ENCODE measurements at regions not wholly inside any gene's neighbourhood (a gene's known extent, or its start where the extent isn't known, plus 50 kb on each side); places are given as distances from the start of the nearest gene placed in this dataset.

DNA sequence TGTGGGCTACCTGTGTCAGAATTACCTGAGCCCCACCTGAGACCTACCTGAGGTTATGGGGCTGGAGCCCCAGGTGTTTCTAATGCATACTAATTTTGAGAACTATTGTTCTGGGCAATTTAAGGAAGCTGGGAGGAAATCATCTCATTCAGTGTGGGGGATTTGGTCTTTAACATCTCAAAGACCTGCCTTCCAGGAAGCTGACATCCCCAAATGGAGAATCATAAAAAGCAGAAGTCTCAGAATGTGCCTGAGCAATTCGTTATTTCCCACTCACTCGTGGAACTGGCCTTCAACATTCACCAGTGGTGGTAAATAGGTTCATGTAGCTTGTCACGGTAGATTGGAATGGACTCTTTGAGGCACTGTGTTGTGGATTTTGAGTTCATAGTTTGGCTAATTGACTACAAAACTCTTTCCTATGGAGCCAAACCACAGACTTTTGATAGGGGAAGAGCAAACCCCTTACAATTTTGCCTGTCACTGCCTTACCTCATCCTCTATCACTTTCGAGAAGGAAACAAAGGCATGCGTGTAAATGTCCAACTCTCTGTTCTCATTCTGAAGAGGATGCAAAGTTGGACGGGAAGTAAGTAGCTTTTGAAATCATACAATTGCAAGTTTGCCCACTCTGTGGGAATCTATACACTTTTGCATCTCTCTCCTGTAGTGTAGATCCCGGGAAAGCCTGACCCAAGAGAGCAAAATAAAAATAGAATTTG is 521.0 kb upstream of the MDFIC2 start:
- ChIA-PET POLR2A (interaction anchor here (0.7 to 1.0 kb wide), 3 partner anchors 12 to 45 kb away, joined by 3 to 4 read pairs (median 3); no protein-coding TSS in a partner anchor), CTCF (ENCODE audit: unreplicated experiment) (no interaction called here)
- no peaks in the 10 kb centered on the region for H4K20me1 ChIP-seq (ENCODE audit: insufficient read depth, low read length)
- no peaks in the 10 kb centered on the region for H3K9me2 ChIP-seq (ENCODE audit: insufficient read depth, low read length)
- H3K4me3 ChIP-seq (ENCODE audit: low read depth, low read length, poor library complexity, severe bottlenecking): no peak overlapping the region
- DNase-seq (ENCODE audit: low spot score): no peak
- H3K27ac ChIP-seq (ENCODE audit: low read depth, low read length, poor library complexity, severe bottlenecking): no peak overlapping the region
- H3K9me3 ChIP-seq (ENCODE audit: low read length): no peaks in the 10 kb centered on the region
- no peaks in the 10 kb centered on the region for H3K4me1 ChIP-seq (ENCODE audit: insufficient read depth, low read length, poor library complexity, severe bottlenecking)
- H2AFZ ChIP-seq (ENCODE audit: low read length): no peak overlapping the region
- H3K79me2 ChIP-seq (ENCODE audit: insufficient read depth, low read depth, low read length): no peaks in the 10 kb centered on the region
- no peak for TF ChIP-seq EZH2phosphoT487 (IDR thresholded peaks at IDR 0.05; ENCODE audit: borderline replicate concordance, low read depth, low read length)
- TF ChIP-seq, protein P1, sequence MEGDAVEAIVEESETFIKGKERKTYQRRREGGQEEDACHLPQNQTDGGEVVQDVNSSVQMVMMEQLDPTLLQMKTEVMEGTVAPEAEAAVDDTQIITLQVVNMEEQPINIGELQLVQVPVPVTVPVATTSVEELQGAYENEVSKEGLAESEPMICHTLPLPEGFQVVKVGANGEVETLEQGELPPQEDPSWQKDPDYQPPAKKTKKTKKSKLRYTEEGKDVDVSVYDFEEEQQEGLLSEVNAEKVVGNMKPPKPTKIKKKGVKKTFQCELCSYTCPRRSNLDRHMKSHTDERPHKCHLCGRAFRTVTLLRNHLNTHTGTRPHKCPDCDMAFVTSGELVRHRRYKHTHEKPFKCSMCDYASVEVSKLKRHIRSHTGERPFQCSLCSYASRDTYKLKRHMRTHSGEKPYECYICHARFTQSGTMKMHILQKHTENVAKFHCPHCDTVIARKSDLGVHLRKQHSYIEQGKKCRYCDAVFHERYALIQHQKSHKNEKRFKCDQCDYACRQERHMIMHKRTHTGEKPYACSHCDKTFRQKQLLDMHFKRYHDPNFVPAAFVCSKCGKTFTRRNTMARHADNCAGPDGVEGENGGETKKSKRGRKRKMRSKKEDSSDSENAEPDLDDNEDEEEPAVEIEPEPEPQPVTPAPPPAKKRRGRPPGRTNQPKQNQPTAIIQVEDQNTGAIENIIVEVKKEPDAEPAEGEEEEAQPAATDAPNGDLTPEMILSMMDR (conservative IDR thresholded peaks at IDR 0.05; ENCODE audit: low read length): no peak
- intact Hi-C loops (cut with micrococcal nuclease; ENCODE audit: unreplicated experiment): no loop called here
- H3K36me3 ChIP-seq (ENCODE audit: insufficient read depth, low read length): no peaks in the 10 kb centered on the region
- no TSS peak for BruUV-seq (replicated peaks)
- H3K4me2 ChIP-seq (ENCODE audit: low read length): no peak overlapping the region

DNA sequence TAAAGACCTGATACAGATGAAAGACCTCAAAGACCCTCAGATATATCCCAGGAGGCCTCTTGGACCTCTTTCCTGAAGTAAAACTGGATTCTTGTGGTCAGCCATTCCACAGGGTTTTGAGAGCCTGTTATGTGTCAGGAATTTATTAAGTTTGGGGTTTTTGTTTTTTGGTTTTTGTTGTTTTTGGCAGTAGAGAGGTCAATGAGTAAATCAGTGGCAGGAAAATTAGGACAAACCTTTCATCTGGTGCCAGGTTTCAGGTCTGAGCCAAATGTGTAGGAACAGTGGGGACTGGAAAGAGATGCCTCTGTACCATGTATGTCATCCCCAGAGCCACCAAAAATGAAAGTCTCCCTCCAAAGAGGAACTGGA is 520.4 kb upstream of the MDFIC2 start:
- ChIA-PET POLR2A (interaction anchor here (0.7 kb wide), 1 partner anchor 1636 kb away, joined by 3 read pairs; no protein-coding TSS in a partner anchor), CTCF (ENCODE audit: unreplicated experiment) (no interaction called here)
- Histone ChIP-seq H3K79me2 (ENCODE audit: insufficient read depth, low read depth, low read length) (no peaks in the 10 kb centered on the region), H3K4me1 (ENCODE audit: insufficient read depth, low read length, poor library complexity, severe bottlenecking) (no peaks in the 10 kb centered on the region), H3K27ac (ENCODE audit: low read depth, low read length, poor library complexity, severe bottlenecking) (no peak overlapping the region), H4K20me1 (ENCODE audit: insufficient read depth, low read length) (no peaks in the 10 kb centered on the region), H2AFZ (ENCODE audit: low read length) (no peak overlapping the region), H3K36me3 (ENCODE audit: insufficient read depth, low read length) (no peaks in the 10 kb centered on the region), H3K4me2 (ENCODE audit: low read length) (no peak overlapping the region), H3K9me2 (ENCODE audit: insufficient read depth, low read length) (no peaks in the 10 kb centered on the region), H3K4me3 (ENCODE audit: low read depth, low read length, poor library complexity, severe bottlenecking) (no peak overlapping the region), H3K9me3 (ENCODE audit: low read length) (no peaks in the 10 kb centered on the region)
- DNase-seq (ENCODE audit: low spot score): no peak
- TF ChIP-seq EZH2phosphoT487 (IDR thresholded peaks at IDR 0.05; ENCODE audit: borderline replicate concordance, low read depth, low read length): no peak
- TF ChIP-seq, protein P1 (conservative IDR thresholded peaks at IDR 0.05; ENCODE audit: low read length): no peak
- BruUV-seq (replicated peaks): no TSS peak
- intact Hi-C loops (cut with micrococcal nuclease; ENCODE audit: unreplicated experiment): no loop called here

DNA sequence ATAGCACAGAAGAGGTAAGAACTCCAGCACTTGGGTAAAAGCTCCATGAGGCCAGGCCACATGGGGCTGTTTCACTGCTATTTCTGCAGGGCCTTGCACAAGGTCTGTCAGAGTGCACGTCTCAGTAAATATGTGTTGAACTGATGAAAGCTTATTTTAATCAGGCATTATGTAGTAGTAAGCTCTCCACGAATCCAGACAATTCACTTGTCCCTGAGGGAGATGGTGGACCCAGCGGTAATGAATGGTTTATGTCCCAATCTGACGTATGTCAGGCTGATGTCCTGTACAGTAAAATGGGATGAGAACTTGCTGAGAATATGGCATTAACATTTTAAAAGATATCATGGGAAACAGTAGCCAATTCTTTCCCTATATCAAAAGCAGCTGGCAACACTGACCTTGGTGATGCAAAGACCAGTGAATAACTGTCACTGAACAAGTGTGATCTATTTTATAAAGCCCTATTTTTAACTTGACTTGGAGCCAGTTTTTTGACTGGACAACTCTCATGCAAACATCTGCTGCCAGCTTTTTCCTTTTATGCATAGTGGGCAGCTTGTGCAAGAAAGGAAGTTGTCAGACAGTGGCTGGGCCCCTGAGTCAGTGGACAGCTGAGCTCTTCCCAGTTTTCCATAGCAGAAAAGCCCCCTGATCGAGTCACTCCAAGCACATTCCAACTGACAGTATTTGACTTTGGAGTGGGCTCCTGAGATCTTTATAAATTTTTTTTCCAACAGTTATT is 519.8 kb upstream of the MDFIC2 start:
- no peaks in the 10 kb centered on the region for H3K9me3 ChIP-seq (ENCODE audit: low read length)
- H4K20me1 ChIP-seq (ENCODE audit: insufficient read depth, low read length): no peaks in the 10 kb centered on the region
- CTCF ChIA-PET (ENCODE audit: unreplicated experiment): no interaction called here
- no peaks in the 10 kb centered on the region for H3K79me2 ChIP-seq (ENCODE audit: insufficient read depth, low read depth, low read length)
- TF ChIP-seq EZH2phosphoT487 (IDR thresholded peaks at IDR 0.05; ENCODE audit: borderline replicate concordance, low read depth, low read length): no peak
- TF ChIP-seq, protein P1 (conservative IDR thresholded peaks at IDR 0.05; ENCODE audit: low read length): no peak
- no peak overlapping the region for H3K27ac ChIP-seq (ENCODE audit: low read depth, low read length, poor library complexity, severe bottlenecking)
- H3K9me2 ChIP-seq (ENCODE audit: insufficient read depth, low read length): no peaks in the 10 kb centered on the region
- no peak overlapping the region for H3K4me2 ChIP-seq (ENCODE audit: low read length)
- no TSS peak for BruUV-seq (replicated peaks)
- intact Hi-C loops (cut with micrococcal nuclease; ENCODE audit: unreplicated experiment): no loop called here
- H3K36me3 ChIP-seq (ENCODE audit: insufficient read depth, low read length): no peaks in the 10 kb centered on the region
- POLR2A ChIA-PET: interaction anchor here (0.7 to 1.1 kb wide), 2 partner anchors 11 to 1636 kb away, joined by 3 read pairs; no protein-coding TSS in a partner anchor
- no peak overlapping the region for H2AFZ ChIP-seq (ENCODE audit: low read length)
- no peak for DNase-seq (ENCODE audit: low spot score)
- H3K4me1 ChIP-seq (ENCODE audit: insufficient read depth, low read length, poor library complexity, severe bottlenecking): no peaks in the 10 kb centered on the region
- H3K4me3 ChIP-seq (ENCODE audit: low read depth, low read length, poor library complexity, severe bottlenecking): no peak overlapping the region

All from OCI-LY7 (cell line).